GM06990 (cell line): ENCODE measurements at regions not wholly inside any gene's neighbourhood (a gene's known extent, or its start where the extent isn't known, plus 50 kb on each side); places are given as distances from the start of the nearest gene placed in this dataset.
"Not testable (repeated sequence)": the region's sequence is repeated elsewhere in the genome, so short reads cannot be mapped to it uniquely, and the experiment has no call there.

Source experiments
- DNase-seq: peaks from one replicate; pipeline ENCODE4 v3.0.0-alpha.2; 2011; ENCODE audit not compliant: insufficient read length; ENCODE audit errors: extremely low read depth
- H3K27me3 ChIP-seq: replicated peaks from 2 replicates; pipeline ENCODE4 v1.6.0; 2011; ENCODE audit warnings: low read length; ENCODE audit not compliant: control insufficient read depth, insufficient read depth
- H3K36me3 ChIP-seq: 2 replicates; pipeline ENCODE4 v1.5.1; 2011; ENCODE audit warnings: low read length; ENCODE audit not compliant: control insufficient read depth, insufficient read depth
- H3K4me3 ChIP-seq: replicated peaks from 2 replicates; pipeline ENCODE4 v1.5.1; 2011; ENCODE audit warnings: low read depth, mild to moderate bottlenecking, control low read depth, low read length
- TF ChIP-seq, protein P1 (sequence below): IDR thresholded peaks from 2 replicates; pipeline ENCODE4 v1.5.1; 2011; ENCODE audit warnings: low read length, control low read depth, mild to moderate bottlenecking, inconsistent platforms; ENCODE audit not compliant: insufficient read depth, poor library complexity, severe bottlenecking

DNA sequence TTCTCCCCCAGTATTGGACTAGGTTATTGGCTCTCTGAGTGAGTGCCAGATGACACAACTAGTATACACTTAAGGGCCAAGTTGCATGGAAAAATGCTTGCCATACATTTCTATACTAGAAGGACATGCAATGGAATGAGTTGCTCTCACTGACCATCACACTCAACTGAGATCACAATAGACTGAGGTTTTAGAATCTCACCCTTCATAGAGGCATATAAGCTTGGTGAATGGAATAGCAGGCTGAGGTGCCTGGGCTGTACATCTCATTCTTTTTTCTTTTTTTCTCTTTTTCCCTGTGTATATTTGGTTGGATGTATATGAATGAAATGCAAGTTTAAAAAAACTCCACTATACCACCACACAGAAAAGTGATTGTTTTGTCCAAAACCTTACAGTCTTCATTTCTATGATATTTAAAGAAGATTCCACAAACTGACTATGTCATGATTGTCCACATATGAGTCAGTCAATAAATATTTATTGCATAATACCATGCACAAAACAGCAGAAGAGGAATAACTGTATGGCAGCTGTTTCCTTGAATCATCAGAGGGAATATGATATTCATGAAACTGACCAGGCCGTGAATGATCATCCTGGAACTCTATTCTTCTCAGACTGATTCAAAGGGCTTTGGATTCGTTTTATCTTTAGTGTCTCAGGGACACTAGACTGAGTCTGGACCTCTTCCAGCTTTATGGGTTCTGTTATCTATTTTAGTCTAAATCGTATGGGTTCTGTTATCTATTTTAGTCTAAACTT lies 122.6 kb upstream of the STK17B start:
- H3K4me3 ChIP-seq = no peak overlapping the region
- no peak for DNase-seq
- TF ChIP-seq, protein P1, sequence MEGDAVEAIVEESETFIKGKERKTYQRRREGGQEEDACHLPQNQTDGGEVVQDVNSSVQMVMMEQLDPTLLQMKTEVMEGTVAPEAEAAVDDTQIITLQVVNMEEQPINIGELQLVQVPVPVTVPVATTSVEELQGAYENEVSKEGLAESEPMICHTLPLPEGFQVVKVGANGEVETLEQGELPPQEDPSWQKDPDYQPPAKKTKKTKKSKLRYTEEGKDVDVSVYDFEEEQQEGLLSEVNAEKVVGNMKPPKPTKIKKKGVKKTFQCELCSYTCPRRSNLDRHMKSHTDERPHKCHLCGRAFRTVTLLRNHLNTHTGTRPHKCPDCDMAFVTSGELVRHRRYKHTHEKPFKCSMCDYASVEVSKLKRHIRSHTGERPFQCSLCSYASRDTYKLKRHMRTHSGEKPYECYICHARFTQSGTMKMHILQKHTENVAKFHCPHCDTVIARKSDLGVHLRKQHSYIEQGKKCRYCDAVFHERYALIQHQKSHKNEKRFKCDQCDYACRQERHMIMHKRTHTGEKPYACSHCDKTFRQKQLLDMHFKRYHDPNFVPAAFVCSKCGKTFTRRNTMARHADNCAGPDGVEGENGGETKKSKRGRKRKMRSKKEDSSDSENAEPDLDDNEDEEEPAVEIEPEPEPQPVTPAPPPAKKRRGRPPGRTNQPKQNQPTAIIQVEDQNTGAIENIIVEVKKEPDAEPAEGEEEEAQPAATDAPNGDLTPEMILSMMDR = no peak
- H3K27me3 ChIP-seq = no peaks in the 10 kb centered on the region
- H3K36me3 ChIP-seq = peaks cover 3% of the 10 kb centered on the region

GRCh38 chr2:196294516-196294909 lies 123.1 kb upstream of the STK17B start:
- peaks cover 3% of the 10 kb centered on the region; the same call in 1 of the 2 replicates for H3K36me3 ChIP-seq
- TF ChIP-seq, protein P1 = no peak
- no peak for DNase-seq
- no peaks in the 10 kb centered on the region for H3K27me3 ChIP-seq
- H3K4me3 ChIP-seq = no peak overlapping the region

GRCh38 chr2:196295005-196295404 lies 123.6 kb upstream of the STK17B start:
- no peak for DNase-seq
- H3K27me3 ChIP-seq = no peaks in the 10 kb centered on the region
- peaks cover 3% of the 10 kb centered on the region; the same call in 1 of the 2 replicates for H3K36me3 ChIP-seq
- H3K4me3 ChIP-seq = no peak overlapping the region
- TF ChIP-seq, protein P1 = no peak

DNA sequence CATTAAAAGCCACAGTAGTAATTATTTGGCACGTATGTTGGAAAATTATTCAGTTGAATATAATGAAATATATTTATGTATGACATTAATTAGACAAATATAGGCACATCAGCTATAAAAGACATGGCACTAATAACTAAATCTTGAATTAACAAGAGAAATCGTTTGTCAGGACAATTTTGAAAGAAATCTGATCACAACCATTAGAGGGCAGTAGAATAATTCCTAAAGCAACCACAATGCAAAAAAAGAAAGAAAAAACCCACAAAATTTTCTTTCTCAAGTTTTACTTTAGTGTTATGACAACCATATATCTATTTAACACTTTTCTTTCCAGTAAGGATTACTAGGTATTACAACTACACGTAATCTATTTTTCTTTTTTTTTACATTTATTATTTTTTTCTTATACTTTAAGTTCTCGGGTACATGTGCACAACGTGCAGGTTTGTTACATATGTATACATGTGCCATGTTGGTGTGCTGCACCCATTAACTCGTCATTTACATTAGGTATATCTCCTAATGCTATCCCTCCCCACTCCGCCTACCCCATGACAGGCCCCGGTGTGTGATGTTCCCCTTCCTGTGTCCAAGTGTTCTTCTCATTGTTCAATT lies 126.8 kb upstream of the STK17B start:
- H3K36me3 ChIP-seq, DNase-seq, H3K27me3 ChIP-seq, H3K4me3 ChIP-seq: not testable (repeated sequence)
- TF ChIP-seq, protein P1 = peak; percentile 41

DNA sequence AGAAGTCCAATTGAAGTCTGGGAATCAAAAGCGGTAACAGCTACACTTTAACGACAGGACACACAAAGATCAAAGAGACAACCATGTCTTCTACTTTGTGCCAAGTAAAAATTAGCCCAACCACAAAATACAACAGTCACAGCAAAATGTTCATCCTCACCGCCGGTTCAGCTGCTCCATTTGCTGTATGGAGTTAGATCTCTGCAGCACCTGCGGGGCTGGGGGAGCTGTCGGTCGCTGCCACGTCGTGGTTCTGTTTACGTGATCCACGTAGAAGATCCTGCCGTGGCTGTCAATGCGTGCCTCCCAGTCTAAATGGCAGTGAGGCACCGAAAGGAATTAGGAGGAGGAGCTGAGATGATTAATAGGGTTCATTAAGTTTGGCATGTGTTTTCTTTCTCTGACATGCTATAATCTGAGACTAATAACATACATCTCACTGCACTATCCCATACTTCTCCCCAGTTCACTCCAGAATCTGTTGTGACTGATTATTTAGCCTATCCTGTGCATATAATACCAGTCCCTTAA lies 136.5 kb upstream of the STK17B start:
- Histone ChIP-seq H3K36me3 (peaks cover 10% of the 10 kb centered on the region), H3K27me3 (no peaks in the 10 kb centered on the region), H3K4me3 (no peak overlapping the region)
- no peak for DNase-seq
- TF ChIP-seq, protein P1 = no peak
